Transverse colon (tissue), 4 donors: ENCODE measurements at regions not wholly inside any gene's neighbourhood (a gene's known extent, or its start where the extent isn't known, plus 50 kb on each side); places are given as distances from the start of the nearest gene placed in this dataset.

Source experiments
- DNase-seq: peaks from one replicate; pipeline ENCODE4 v3.0.0-alpha.2; 2019
- H3K27ac ChIP-seq, 4 donors: fragments of 200-600 bp; sonication (generic); 2 replicates each; pipeline ENCODE4 v1.5.1; 2016 to 2018; ENCODE audit warnings: inconsistent platforms in 4 of 4
- H3K27me3 ChIP-seq: fragments of 200-600 bp; sonication (generic); 2 replicates; pipeline ENCODE4 v1.5.1; 2017; ENCODE audit warnings: inconsistent platforms
- H3K36me3 ChIP-seq, 4 donors: fragments of 200-600 bp; sonication (generic); 2 replicates each; pipeline ENCODE4 v1.5.1; 2017 to 2019; ENCODE audit warnings: inconsistent platforms in 4 of 4
- H3K4me1 ChIP-seq, 4 donors: fragments of 200-600 bp; sonication (generic); 2 replicates each; pipeline ENCODE4 v1.5.1; 2017 to 2020; ENCODE audit warnings: inconsistent platforms in 4 of 4
- H3K4me3 ChIP-seq, 4 donors: fragments of 200-600 bp; sonication (generic); 1 replicate in 1 of 4; 2 replicates in 3 of 4; pipeline versions ENCODE4 v1.5.1 to v1.6.1; 2017 to 2019; ENCODE audit warnings: inconsistent platforms in 4 of 4
- H3K9me3 ChIP-seq, 2 donors: fragments of 200-600 bp; sonication (generic); 2 replicates each; pipeline ENCODE4 v1.5.1; 2017 to 2019; ENCODE audit warnings: inconsistent platforms in 2 of 2
- EP300 ChIP-seq: sonication (generic); formaldehyde crosslinking; IDR thresholded peaks from one replicate; pipeline ENCODE4 v1.6.1; 2017; ENCODE audit warnings: antibody characterized with exemption, low read depth
- POLR2A ChIP-seq: fragments of 450-650 bp; IDR thresholded peaks from one replicate; pipeline ENCODE4 v1.6.1; 2016; ENCODE audit warnings: antibody characterized with exemption, mild to moderate bottlenecking, moderate library complexity
- POLR2AphosphoS5 ChIP-seq, 3 donors: sonication (generic); formaldehyde crosslinking; IDR thresholded peaks; one replicate each; pipeline ENCODE4 v1.6.1; 2016; ENCODE audit warnings: antibody characterized with exemption in 3 of 3
- whole genome bisulfite sequencing, 2 donors: methylation state at CpG; one replicate each; pipeline ENCODE4 v1.1.5; 2018; ENCODE audit warnings: low coverage in 1 of 2; 5-methylcytosine and 5-hydroxymethylcytosine counted together
- in situ Hi-C, 4 donors: fragments of 200-750 bp; cut with MboI; loops; one replicate each; pipeline versions ENCODE4 v1.15.0 to v1.15.1; 2017; ENCODE audit warnings: low sequenced_read_pairs in 3 of 4, low pct_ligation_motif_present in 1 of 4, low pct_unique_long_range_greater_than_20kb in 1 of 4
- intact Hi-C: fragments of 100-400 bp; cut with DNase I; formaldehyde crosslinking; loops from one replicate; pipeline ENCODE4 v1.15.1; 2023; ENCODE audit warnings: low total_unique reads
- TF ChIP-seq, protein P1 (sequence below), 5 experiments: fragments of 200-600 bp in 3 of 5; fragments of 450-650 bp in 2 of 5; sonication (generic) in 3 of 5; IDR thresholded peaks; 1 replicate in 2 of 5; 2 replicates in 3 of 5; pipeline ENCODE4 v1.5.1; 2016 to 2017; ENCODE audit warnings: antibody characterized with exemption in 5 of 5, inconsistent platforms in 3 of 5, mild to moderate bottlenecking in 2 of 5, moderate library complexity in 1 of 5

GRCh38 chr16:65285128-65286048 is 163.5 kb upstream of the CDH11 start:
- H3K4me1 ChIP-seq = no peaks in the 10 kb centered on the region
- intact Hi-C loops = no loop called here
- no peaks in the 10 kb centered on the region for H3K36me3 ChIP-seq
- DNase-seq = no peak
- no peaks in the 10 kb centered on the region for H3K9me3 ChIP-seq
- H3K27ac ChIP-seq = no peak overlapping the region
- H3K4me3 ChIP-seq = no peak overlapping the region
- in situ Hi-C loops = no loop called here
- H3K27me3 ChIP-seq = no peaks in the 10 kb centered on the region
- TF ChIP-seq POLR2AphosphoS5 (IDR thresholded peaks at IDR 0.05) = peak in 1 of 3 donors; percentile 31
- no peak for TF ChIP-seq POLR2A
- 38 to 49% methylated on average over 4 to 7 of the region's 7 CpGs for WGBS, 2 donors

DNA sequence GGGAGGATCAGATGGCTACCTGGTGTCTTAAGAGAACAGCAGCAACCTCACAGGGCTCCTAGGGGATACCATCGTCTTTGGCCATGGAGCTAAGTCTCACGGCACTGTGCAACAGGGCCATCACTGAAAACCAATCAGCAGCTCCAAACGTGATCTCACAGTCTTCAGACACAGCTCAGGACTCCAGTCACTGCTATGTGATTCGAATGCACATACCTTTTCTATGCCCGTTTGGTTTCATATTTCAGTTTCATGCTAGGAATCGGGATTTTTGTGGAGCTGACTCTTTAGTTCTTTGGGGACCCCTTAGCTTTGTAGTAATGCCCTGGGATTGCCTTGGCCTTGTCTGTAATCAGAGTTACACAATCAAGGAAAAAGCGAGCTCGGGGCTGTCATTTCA is 162.8 kb upstream of the CDH11 start:
- Histone ChIP-seq H3K4me1 (no peaks in the 10 kb centered on the region), H3K27ac (no peak overlapping the region), H3K36me3 (no peaks in the 10 kb centered on the region), H3K27me3 (no peaks in the 10 kb centered on the region), H3K9me3 (no peaks in the 10 kb centered on the region), H3K4me3 (no peak overlapping the region)
- 67 to 75% methylated on average over 2 to 8 of the region's 8 CpGs for WGBS, 2 donors
- intact Hi-C loops = no loop called here
- no peak for TF ChIP-seq EP300
- TF ChIP-seq POLR2AphosphoS5 (IDR thresholded peaks at IDR 0.05) = no peak
- no peak for TF ChIP-seq POLR2A
- TF ChIP-seq, protein P1, sequence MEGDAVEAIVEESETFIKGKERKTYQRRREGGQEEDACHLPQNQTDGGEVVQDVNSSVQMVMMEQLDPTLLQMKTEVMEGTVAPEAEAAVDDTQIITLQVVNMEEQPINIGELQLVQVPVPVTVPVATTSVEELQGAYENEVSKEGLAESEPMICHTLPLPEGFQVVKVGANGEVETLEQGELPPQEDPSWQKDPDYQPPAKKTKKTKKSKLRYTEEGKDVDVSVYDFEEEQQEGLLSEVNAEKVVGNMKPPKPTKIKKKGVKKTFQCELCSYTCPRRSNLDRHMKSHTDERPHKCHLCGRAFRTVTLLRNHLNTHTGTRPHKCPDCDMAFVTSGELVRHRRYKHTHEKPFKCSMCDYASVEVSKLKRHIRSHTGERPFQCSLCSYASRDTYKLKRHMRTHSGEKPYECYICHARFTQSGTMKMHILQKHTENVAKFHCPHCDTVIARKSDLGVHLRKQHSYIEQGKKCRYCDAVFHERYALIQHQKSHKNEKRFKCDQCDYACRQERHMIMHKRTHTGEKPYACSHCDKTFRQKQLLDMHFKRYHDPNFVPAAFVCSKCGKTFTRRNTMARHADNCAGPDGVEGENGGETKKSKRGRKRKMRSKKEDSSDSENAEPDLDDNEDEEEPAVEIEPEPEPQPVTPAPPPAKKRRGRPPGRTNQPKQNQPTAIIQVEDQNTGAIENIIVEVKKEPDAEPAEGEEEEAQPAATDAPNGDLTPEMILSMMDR (IDR thresholded peaks at IDR 0.05) = no peak
- no peak for DNase-seq
- in situ Hi-C loops = no loop called here

DNA sequence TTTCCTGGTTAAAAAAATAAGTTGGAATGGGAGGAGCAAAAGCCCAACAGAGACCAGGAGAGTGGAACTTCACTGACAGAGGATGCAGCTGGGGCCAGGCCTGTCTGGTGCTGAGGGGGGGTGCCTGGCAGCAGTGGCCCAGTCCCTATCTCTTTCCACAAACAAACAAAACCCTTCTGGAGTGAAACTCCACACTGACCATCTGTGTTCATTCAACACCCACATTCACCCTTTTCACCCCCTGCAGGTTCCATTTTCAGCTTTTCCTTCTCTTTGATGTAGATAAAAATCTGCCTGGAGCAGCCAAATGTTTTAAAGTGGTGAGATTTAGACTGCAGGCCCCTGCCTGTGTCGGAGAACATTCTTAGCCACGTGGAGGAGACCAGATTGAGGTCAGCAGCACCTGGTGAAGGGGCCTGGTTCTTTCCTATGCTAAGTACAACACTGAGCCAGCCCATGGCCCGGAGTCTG is 161.4 kb upstream of the CDH11 start:
- no peak overlapping the region for H3K4me3 ChIP-seq
- H3K9me3 ChIP-seq = no peaks in the 10 kb centered on the region
- H3K36me3 ChIP-seq = no peaks in the 10 kb centered on the region
- H3K27me3 ChIP-seq = no peaks in the 10 kb centered on the region
- H3K27ac ChIP-seq = no peak overlapping the region
- TF ChIP-seq POLR2A (no peak), POLR2AphosphoS5 (IDR thresholded peaks at IDR 0.05) (no peak), EP300 (no peak)
- TF ChIP-seq, protein P1 (IDR thresholded peaks at IDR 0.05) = no peak
- intact Hi-C loops = no loop called here
- H3K4me1 ChIP-seq = no peaks in the 10 kb centered on the region
- in situ Hi-C loops = no loop called here
- no peak for DNase-seq
- 62% methylated on average over 3 of the region's 3 CpGs; no CpG with 5 or more reads in 1 of the 2 donors for WGBS, 2 donors

- in situ Hi-C loops (no loop called here), intact Hi-C loops (no loop called here)
- no peaks in the 10 kb centered on the region for H3K4me1 ChIP-seq
- H3K9me3 ChIP-seq = no peaks in the 10 kb centered on the region
- H3K36me3 ChIP-seq = no peaks in the 10 kb centered on the region
- no peaks in the 10 kb centered on the region for H3K27me3 ChIP-seq
- no peak for DNase-seq
- no peak overlapping the region for H3K4me3 ChIP-seq
- H3K27ac ChIP-seq = no peak overlapping the region
- TF ChIP-seq POLR2AphosphoS5 (IDR thresholded peaks at IDR 0.05) = no peak
- no peak for TF ChIP-seq EP300
- TF ChIP-seq, protein P1 (IDR thresholded peaks at IDR 0.05) = no peak
- TF ChIP-seq POLR2A = no peak
- 76% methylated on average over 2 of the region's 2 CpGs; no CpG with 5 or more reads in 1 of the 2 donors for WGBS, 2 donors
Observed at GRCh38 chr16:65281586-65281985, 159.7 kb upstream of the CDH11 start.
